Endothelial cell of umbilical vein (primary cell): ENCODE measurements at regions not wholly inside any gene's neighbourhood (a gene's known extent, or its start where the extent isn't known, plus 50 kb on each side); places are given as distances from the start of the nearest gene placed in this dataset.

ENCODE experiments used
- CTCF ChIP-seq, 2 donors: IDR thresholded peaks; 1 replicate in 1 of 2; 2 replicates in 1 of 2; pipeline ENCODE4 v1.5.1; 2011; ENCODE audit warnings: low read length in 2 of 2, mild to moderate bottlenecking in 2 of 2, moderate library complexity in 2 of 2, control low read depth in 1 of 2, inconsistent platforms in 1 of 2, low read depth in 1 of 2; ENCODE audit not compliant: insufficient read depth in 1 of 2; ENCODE audit errors: extremely low read depth in 1 of 2
- EZH2 ChIP-seq: IDR thresholded peaks from 2 replicates; pipeline ENCODE4 v1.6.1; 2012; ENCODE audit warnings: borderline replicate concordance, low read depth, mild to moderate bottlenecking, moderate library complexity, low read length, inconsistent platforms; ENCODE audit not compliant: severe bottlenecking
- JUN ChIP-seq: IDR thresholded peaks from 2 replicates; pipeline ENCODE4 v1.6.1; 2011; ENCODE audit warnings: borderline replicate concordance, low read depth; ENCODE audit not compliant: insufficient read length, insufficient read depth
- POLR2A ChIP-seq: IDR thresholded peaks from 2 replicates; pipeline ENCODE4 v1.6.1; 2012; ENCODE audit warnings: low read depth, mild to moderate bottlenecking, control low read depth, low read length
- POLR2AphosphoS5 ChIP-seq: IDR thresholded peaks from 2 replicates; pipeline ENCODE4 v1.6.1; 2012; ENCODE audit warnings: low read depth, mild to moderate bottlenecking, control low read depth, low read length, moderate library complexity; ENCODE audit not compliant: insufficient read depth

- TF ChIP-seq CTCF (IDR thresholded peaks at IDR 0.05; ENCODE audit: extremely low read depth in 1 of 2, insufficient read depth in 1 of 2, low read depth in 1 of 2, low read length in 2 of 2) (no peak), POLR2A (no peak), JUN (no peak), POLR2AphosphoS5 (no peak), EZH2 (no peak)
Measured at GRCh38 chr2:760001-760400, 82.8 kb upstream of the TMEM18 start.
